ENCODE measurements at regions not wholly inside any gene's neighbourhood (a gene's known extent, or its start where the extent isn't known, plus 50 kb on each side); places are given as distances from the start of the nearest gene placed in this dataset.

GRCh38 chr1:193939585-193939984 is 753.2 kb upstream of the B3GALT2 start:
- TF ChIP-seq EZH2 (IDR thresholded peaks at IDR 0.05; ENCODE audit: borderline replicate concordance) (no peak), EZH2phosphoT487 (IDR thresholded peaks at IDR 0.05; ENCODE audit: low read depth, severe bottlenecking, unreplicated experiment) (no peak)
